ENCODE measurements at regions not wholly inside any gene's neighbourhood (a gene's known extent, or its start where the extent isn't known, plus 50 kb on each side); places are given as distances from the start of the nearest gene placed in this dataset.

GRCh38 chr1:220431554-220432239 lies 96.2 kb upstream of the MARK1 start:
- Histone ChIP-seq H3K27ac (ENCODE audit: low read depth, low read length) (no peak overlapping the region), H3K4me3 (ENCODE audit: low read depth, low read length) (no peak overlapping the region), H3K9me3 (ENCODE audit: control insufficient read depth, insufficient read depth, low read length) (no peaks in the 10 kb centered on the region), H3K27me3 (ENCODE audit: control insufficient read depth, insufficient read depth, low read length) (no peaks in the 10 kb centered on the region)
- POLR2A ChIA-PET: no interaction called here
- CTCF ChIA-PET: no interaction called here
- no peak for TF ChIP-seq CTCF (IDR thresholded peaks at IDR 0.05; ENCODE audit: low read depth, low read length)
- no peak for DNase-seq (ENCODE audit: low read depth, low spot score)

- no peak overlapping the region for H3K4me3 ChIP-seq (ENCODE audit: low read depth, low read length)
- POLR2A ChIA-PET: no interaction called here
- TF ChIP-seq CTCF (IDR thresholded peaks at IDR 0.05; ENCODE audit: low read depth, low read length): no peak
- H3K27ac ChIP-seq (ENCODE audit: low read depth, low read length): no peak overlapping the region
- H3K27me3 ChIP-seq (ENCODE audit: control insufficient read depth, insufficient read depth, low read length): no peaks in the 10 kb centered on the region
- CTCF ChIA-PET: no interaction called here
- no peak for DNase-seq (ENCODE audit: low read depth, low spot score)
- H3K9me3 ChIP-seq (ENCODE audit: control insufficient read depth, insufficient read depth, low read length): no peaks in the 10 kb centered on the region
Measured at GRCh38 chr1:220430586-220430985, 97.3 kb upstream of the MARK1 start.

- CTCF ChIA-PET: no interaction called here
- Histone ChIP-seq H3K9me3 (ENCODE audit: control insufficient read depth, insufficient read depth, low read length) (no peaks in the 10 kb centered on the region), H3K4me3 (ENCODE audit: low read depth, low read length) (no peak overlapping the region), H3K27ac (ENCODE audit: low read depth, low read length) (no peak overlapping the region), H3K27me3 (ENCODE audit: control insufficient read depth, insufficient read depth, low read length) (no peaks in the 10 kb centered on the region)
- TF ChIP-seq CTCF (IDR thresholded peaks at IDR 0.05; ENCODE audit: low read depth, low read length): no peak
- no peak for DNase-seq (ENCODE audit: low read depth, low spot score)
- POLR2A ChIA-PET: no interaction called here
Measured at GRCh38 chr1:220430059-220430458, 97.9 kb upstream of the MARK1 start.

- CTCF ChIA-PET: no interaction called here
- POLR2A ChIA-PET: no interaction called here
- no peaks in the 10 kb centered on the region for H3K27me3 ChIP-seq (ENCODE audit: control insufficient read depth, insufficient read depth, low read length)
- no peak overlapping the region for H3K4me3 ChIP-seq (ENCODE audit: low read depth, low read length)
- no peak overlapping the region for H3K27ac ChIP-seq (ENCODE audit: low read depth, low read length)
- no peaks in the 10 kb centered on the region for H3K9me3 ChIP-seq (ENCODE audit: control insufficient read depth, insufficient read depth, low read length)
- DNase-seq (ENCODE audit: low read depth, low spot score): no peak
- TF ChIP-seq CTCF (IDR thresholded peaks at IDR 0.05; ENCODE audit: low read depth, low read length): no peak
Measured at GRCh38 chr1:220426989-220427388, 100.9 kb upstream of the MARK1 start.

- DNase-seq (ENCODE audit: low read depth, low spot score): no peak
- H3K27ac ChIP-seq (ENCODE audit: low read depth, low read length): no peak overlapping the region
- ChIA-PET CTCF (no interaction called here), POLR2A (no interaction called here)
- no peaks in the 10 kb centered on the region for H3K9me3 ChIP-seq (ENCODE audit: control insufficient read depth, insufficient read depth, low read length)
- TF ChIP-seq CTCF (IDR thresholded peaks at IDR 0.05; ENCODE audit: low read depth, low read length): no peak
- no peak overlapping the region for H3K4me3 ChIP-seq (ENCODE audit: low read depth, low read length)
- no peaks in the 10 kb centered on the region for H3K27me3 ChIP-seq (ENCODE audit: control insufficient read depth, insufficient read depth, low read length)
Measured at GRCh38 chr1:220425852-220426251, 102.1 kb upstream of the MARK1 start.

Data from AG04450 (cell line).